HEK293T (cell line): ENCODE measurements at regions not wholly inside any gene's neighbourhood (a gene's known extent, or its start where the extent isn't known, plus 50 kb on each side); places are given as distances from the start of the nearest gene placed in this dataset.

Experiments
- L3MBTL2 ChIP-seq: fragments of 450-650 bp; conservative IDR thresholded peaks from 2 replicates; pipeline ENCODE4 v1.6.1; 2016; ENCODE audit warnings: mild to moderate bottlenecking
- PKNOX1 ChIP-seq: fragments of 450-650 bp; IDR thresholded peaks from 2 replicates; pipeline ENCODE4 v1.6.1; 2016

DNA sequence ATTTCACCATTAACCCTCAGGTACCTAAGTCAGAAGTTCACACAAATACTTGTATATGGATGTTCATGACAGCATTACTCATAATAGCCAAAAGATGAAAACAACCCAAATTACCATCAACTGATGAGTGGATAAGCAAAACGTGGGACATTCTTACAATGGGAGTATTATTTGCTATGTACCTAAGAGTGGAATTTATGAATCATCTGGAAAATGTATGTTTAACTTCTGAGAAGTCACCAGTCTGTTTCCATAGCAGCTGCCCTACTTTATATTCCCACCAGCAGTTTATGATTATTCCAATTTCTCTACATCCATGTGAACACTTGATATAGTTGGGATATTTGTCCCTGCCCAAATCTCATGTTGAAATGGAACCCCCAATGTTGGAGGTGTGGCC lies 1478.9 kb downstream of the PCDH19 start:
- TF ChIP-seq L3MBTL2 (no peak), PKNOX1 (no peak)
